Natural killer cell (primary cell): ENCODE measurements at regions not wholly inside any gene's neighbourhood (a gene's known extent, or its start where the extent isn't known, plus 50 kb on each side); places are given as distances from the start of the nearest gene placed in this dataset.

Experiments used
- ATAC-seq, 3 donors: fragments of 150-1000 bp in 2 of 3; fragments of 200-7000 bp in 1 of 3; cut with Tn5 transposase; 1 replicate in 1 of 3; 2 replicates in 2 of 3; pipeline ENCODE4 v1.10.0; 2021; ENCODE audit warnings: mild to moderate bottlenecking in 2 of 3, moderate library complexity in 2 of 3
- DNase-seq, 2 donors: peaks; one replicate each; pipeline versions ENCODE4 v3.0.0 to v3.0.0-alpha.2; 2013 to 2021; ENCODE audit warnings: mixed read lengths in 1 of 2
- H3K27ac ChIP-seq: one replicate; pipeline ENCODE4 v1.5.1; 2013; ENCODE audit warnings: mild to moderate bottlenecking, low read length
- H3K27me3 ChIP-seq: one replicate; pipeline ENCODE4 v1.6.1; 2013; ENCODE audit warnings: low read length; ENCODE audit not compliant: control insufficient read depth, insufficient read depth
- H3K36me3 ChIP-seq: one replicate; pipeline ENCODE4 v1.6.1; 2013; ENCODE audit warnings: low read length; ENCODE audit not compliant: control insufficient read depth, insufficient read depth
- H3K4me1 ChIP-seq: one replicate; pipeline ENCODE4 v1.6.1; 2013; ENCODE audit warnings: low read length; ENCODE audit not compliant: control insufficient read depth, insufficient read depth
- H3K4me3 ChIP-seq: one replicate; pipeline ENCODE4 v1.5.1; 2013; ENCODE audit warnings: low read length
- H3K9me3 ChIP-seq: one replicate; pipeline ENCODE4 v1.6.1; 2013; ENCODE audit warnings: low read length; ENCODE audit not compliant: control insufficient read depth, insufficient read depth
- H3K27ac Mint-ChIP-seq, 2 donors: one replicate each; pipeline ENCODE4 v1.8.0; 2022; ENCODE audit warnings: mild to moderate bottlenecking in 2 of 2, mixed read lengths in 2 of 2, moderate library complexity in 1 of 2
- H3K27me3 Mint-ChIP-seq, 2 donors: one replicate each; pipeline ENCODE4 v1.8.0; 2022; ENCODE audit warnings: low read depth in 2 of 2, mixed read lengths in 2 of 2
- H3K36me3 Mint-ChIP-seq: one replicate; pipeline ENCODE4 v1.8.0; 2022; ENCODE audit warnings: mixed read lengths
- H3K4me1 Mint-ChIP-seq, 2 donors: one replicate each; pipeline ENCODE4 v1.8.0; 2022; ENCODE audit warnings: mixed read lengths in 2 of 2
- H3K4me3 Mint-ChIP-seq: one replicate; pipeline ENCODE4 v1.8.0; 2022; ENCODE audit warnings: mild to moderate bottlenecking, moderate library complexity, mixed read lengths
- H3K9me3 Mint-ChIP-seq, 2 donors: one replicate each; pipeline ENCODE4 v1.8.0; 2022; ENCODE audit warnings: mixed read lengths in 2 of 2
- WGBS: methylation state at CpG from one replicate; pipeline ENCODE4 v1.1.7; 2013; ENCODE audit warnings: missing lambda C conversion rate; ENCODE audit not compliant: insufficient coverage; 5-methylcytosine and 5-hydroxymethylcytosine counted together
- intact Hi-C: fragments of 100-400 bp; cut with micrococcal nuclease; formaldehyde crosslinking; loops from one replicate; pipeline ENCODE4 v1.14.2; 2022
- TF ChIP-seq, protein P1 (sequence below): fragments of 200-600 bp; IDR thresholded peaks from one replicate; pipeline ENCODE4 v1.8.0; 2022; ENCODE audit warnings: antibody characterized with exemption

DNA sequence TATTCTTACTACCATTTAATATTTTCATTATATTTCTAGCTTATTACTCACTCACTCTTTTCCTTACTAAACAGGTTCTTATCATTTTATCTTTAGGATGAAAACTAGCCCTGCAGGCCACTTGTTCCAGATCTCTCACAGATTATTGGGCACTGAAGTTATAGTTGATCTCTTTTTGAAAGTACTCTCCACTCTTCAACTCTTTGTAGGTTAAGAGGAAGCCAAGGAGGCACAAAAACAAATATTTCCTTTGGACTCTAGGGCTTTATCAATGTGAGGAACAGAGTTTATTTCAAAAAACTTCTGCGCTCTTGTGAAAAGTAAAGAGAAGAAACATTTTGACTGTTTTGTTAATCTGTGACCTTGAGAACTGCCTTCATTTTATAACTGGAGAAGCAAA, 96.0 kb upstream of the NPHP3 start:
- Mint-ChIP-seq H3K36me3 (no peaks in the 10 kb centered on the region), H3K4me3 (no peak overlapping the region)

DNA sequence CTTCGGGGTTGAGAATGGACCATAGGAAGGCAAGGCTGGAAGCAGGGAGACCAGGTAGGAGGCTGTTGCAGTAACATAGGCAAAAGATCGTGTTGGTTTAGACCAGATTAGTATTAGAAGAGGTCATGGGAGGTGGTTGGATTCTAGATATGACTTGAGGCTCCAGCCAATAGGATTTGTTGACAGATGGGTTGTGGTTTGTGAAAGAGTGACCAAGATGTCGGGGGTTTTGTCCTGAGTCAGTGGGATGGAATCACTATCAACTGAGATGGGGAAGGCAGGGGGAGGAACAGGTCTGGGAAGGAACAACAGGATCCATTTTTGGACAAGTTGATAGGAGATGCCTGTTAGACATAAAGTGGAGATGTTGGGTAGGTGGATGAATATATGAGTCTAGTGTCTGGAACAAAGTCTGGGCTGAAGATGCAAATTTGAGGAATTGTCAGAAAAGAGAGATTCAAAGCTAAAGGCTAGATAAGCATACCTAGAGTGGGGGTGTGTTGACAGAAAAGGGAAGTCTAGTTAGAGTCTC, 95.5 kb upstream of the NPHP3 start:
- H3K9me3 ChIP-seq: no peaks in the 10 kb centered on the region
- TF ChIP-seq, protein P1, sequence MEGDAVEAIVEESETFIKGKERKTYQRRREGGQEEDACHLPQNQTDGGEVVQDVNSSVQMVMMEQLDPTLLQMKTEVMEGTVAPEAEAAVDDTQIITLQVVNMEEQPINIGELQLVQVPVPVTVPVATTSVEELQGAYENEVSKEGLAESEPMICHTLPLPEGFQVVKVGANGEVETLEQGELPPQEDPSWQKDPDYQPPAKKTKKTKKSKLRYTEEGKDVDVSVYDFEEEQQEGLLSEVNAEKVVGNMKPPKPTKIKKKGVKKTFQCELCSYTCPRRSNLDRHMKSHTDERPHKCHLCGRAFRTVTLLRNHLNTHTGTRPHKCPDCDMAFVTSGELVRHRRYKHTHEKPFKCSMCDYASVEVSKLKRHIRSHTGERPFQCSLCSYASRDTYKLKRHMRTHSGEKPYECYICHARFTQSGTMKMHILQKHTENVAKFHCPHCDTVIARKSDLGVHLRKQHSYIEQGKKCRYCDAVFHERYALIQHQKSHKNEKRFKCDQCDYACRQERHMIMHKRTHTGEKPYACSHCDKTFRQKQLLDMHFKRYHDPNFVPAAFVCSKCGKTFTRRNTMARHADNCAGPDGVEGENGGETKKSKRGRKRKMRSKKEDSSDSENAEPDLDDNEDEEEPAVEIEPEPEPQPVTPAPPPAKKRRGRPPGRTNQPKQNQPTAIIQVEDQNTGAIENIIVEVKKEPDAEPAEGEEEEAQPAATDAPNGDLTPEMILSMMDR: no peak
- no peak overlapping the region for H3K4me3 ChIP-seq
- Mint-ChIP-seq H3K9me3 (peaks cover 10% of the 10 kb centered on the region in 2 donors), H3K27me3 (peaks cover 0 to 9% of the 10 kb centered on the region in 2 donors), H3K36me3 (no peaks in the 10 kb centered on the region), H3K4me3 (no peak overlapping the region), H3K4me1 (no peaks in the 10 kb centered on the region), H3K27ac (no peak overlapping the region)
- no peaks in the 10 kb centered on the region for H3K36me3 ChIP-seq
- H3K27me3 ChIP-seq: peaks cover 4% of the 10 kb centered on the region
- no peaks in the 10 kb centered on the region for H3K4me1 ChIP-seq
- WGBS: 80% methylated on average over 3 of the region's 3 CpGs
- intact Hi-C loops: no loop called here
- no peak overlapping the region for H3K27ac ChIP-seq
- ATAC-seq: no peak
- DNase-seq: no peak

More for the DNA sequence above, 96.0 kb upstream of the NPHP3 start:
- 92% methylated on average over 1 of the region's 1 CpG for WGBS
- intact Hi-C loops: no loop called here
- Histone ChIP-seq H3K4me3 (no peak overlapping the region), H3K9me3 (no peaks in the 10 kb centered on the region), H3K4me1 (no peaks in the 10 kb centered on the region), H3K27me3 (peaks cover 4% of the 10 kb centered on the region), H3K27ac (no peak overlapping the region), H3K36me3 (no peaks in the 10 kb centered on the region)
- DNase-seq (no peak), ATAC-seq (no peak)
- Mint-ChIP-seq H3K4me1 (no peaks in the 10 kb centered on the region), H3K27ac (no peak overlapping the region), H3K27me3 (peaks cover 0 to 8% of the 10 kb centered on the region in 2 donors), H3K9me3 (peaks cover 9% of the 10 kb centered on the region in 2 donors)
- TF ChIP-seq, protein P1: no peak

DNA sequence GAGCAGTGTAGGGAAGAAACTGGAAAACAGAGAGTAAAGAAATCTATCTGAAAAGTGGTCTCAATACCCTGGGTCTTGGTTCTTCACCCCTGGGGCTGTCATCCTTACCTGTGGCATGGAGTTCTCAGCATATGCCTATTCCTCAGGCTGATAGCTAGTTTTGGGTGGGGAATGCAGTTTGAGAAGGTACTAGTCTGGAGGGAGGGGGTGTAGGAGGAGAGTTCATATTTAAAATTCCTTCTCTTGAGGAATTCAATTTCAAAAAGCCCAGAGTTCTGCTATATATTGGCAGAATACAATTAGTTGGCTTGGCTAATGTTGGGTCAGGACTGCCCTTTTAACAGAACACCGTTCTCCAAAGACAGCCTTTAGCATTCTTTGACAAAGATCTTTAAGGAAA, 82.9 kb upstream of the NPHP3 start:
- H3K4me1 Mint-ChIP-seq: no peaks in the 10 kb centered on the region
- H3K27me3 Mint-ChIP-seq: no peaks in the 10 kb centered on the region
- no peak for ATAC-seq

DNA sequence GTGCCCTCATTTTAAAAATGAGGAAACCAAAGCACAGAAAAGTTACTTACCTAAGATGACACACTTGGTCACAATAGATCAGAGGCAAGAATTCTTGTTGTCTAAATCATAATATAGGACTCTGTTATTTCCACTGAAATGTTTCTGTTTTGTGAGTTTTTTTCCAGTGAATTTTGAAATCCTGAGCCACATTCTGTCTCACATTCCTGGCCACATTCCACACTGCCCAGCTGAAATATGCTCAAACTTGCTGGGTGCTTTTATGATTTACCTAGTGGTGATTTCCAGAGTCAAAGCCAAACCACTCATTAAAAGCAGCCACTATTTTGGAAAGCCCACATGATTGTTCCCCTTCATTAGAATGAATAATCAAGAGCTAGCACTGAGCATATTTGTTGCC, 82.3 kb upstream of the NPHP3 start:
- Histone ChIP-seq H3K27ac (no peak overlapping the region), H3K4me1 (no peaks in the 10 kb centered on the region), H3K4me3 (no peak overlapping the region), H3K36me3 (no peaks in the 10 kb centered on the region), H3K27me3 (no peaks in the 10 kb centered on the region), H3K9me3 (no peaks in the 10 kb centered on the region)
- TF ChIP-seq, protein P1: no peak
- Mint-ChIP-seq H3K4me3 (no peak overlapping the region), H3K36me3 (no peaks in the 10 kb centered on the region), H3K27ac (no peak overlapping the region), H3K9me3 (no peaks in the 10 kb centered on the region), H3K27me3 (no peaks in the 10 kb centered on the region), H3K4me1 (no peaks in the 10 kb centered on the region)
- ATAC-seq: no peak
- DNase-seq: no peak
- intact Hi-C loops: no loop called here

More for the DNA sequence above, 82.9 kb upstream of the NPHP3 start:
- intact Hi-C loops: no loop called here
- H3K36me3 Mint-ChIP-seq: no peaks in the 10 kb centered on the region
- no peak overlapping the region for H3K4me3 ChIP-seq
- H3K9me3 ChIP-seq: no peaks in the 10 kb centered on the region
- no peak overlapping the region for H3K4me3 Mint-ChIP-seq
- H3K27me3 ChIP-seq: no peaks in the 10 kb centered on the region
- no peak for DNase-seq
- TF ChIP-seq, protein P1: no peak
- H3K4me1 ChIP-seq: no peaks in the 10 kb centered on the region
- no peak overlapping the region for H3K27ac ChIP-seq
- H3K9me3 Mint-ChIP-seq: peaks cover 0 to 2% of the 10 kb centered on the region in 2 donors
- WGBS: 81% methylated on average over 1 of the region's 1 CpG
- no peak overlapping the region for H3K27ac Mint-ChIP-seq
- H3K36me3 ChIP-seq: no peaks in the 10 kb centered on the region
